PC-3 (cell line): ENCODE measurements at regions not wholly inside any gene's neighbourhood (a gene's known extent, or its start where the extent isn't known, plus 50 kb on each side); places are given as distances from the start of the nearest gene placed in this dataset.

Experiments
- CTCF ChIP-seq: fragments of 300-600 bp; sonication (generic); conservative IDR thresholded peaks from 2 replicates; pipeline ENCODE4 v1.5.1; 2017; ENCODE audit warnings: antibody characterized with exemption, low read depth, mild to moderate bottlenecking, low read length
- EZH2 ChIP-seq: fragments of 300-600 bp; sonication (generic); IDR thresholded peaks from one replicate; pipeline ENCODE4 v1.6.1; 2017; ENCODE audit warnings: antibody characterized with exemption, mild to moderate bottlenecking, low read length; ENCODE audit not compliant: unreplicated experiment

- TF ChIP-seq CTCF = no peak
- TF ChIP-seq EZH2 = no peak
Observed at GRCh38 chr15:68489421-68489820, 57.5 kb upstream of the ITGA11 start.
